ENCODE measurements at regions not wholly inside any gene's neighbourhood (a gene's known extent, or its start where the extent isn't known, plus 50 kb on each side); places are given as distances from the start of the nearest gene placed in this dataset.

- no peak for TF ChIP-seq POLR2A (IDR thresholded peaks at IDR 0.05)
- TF ChIP-seq CTCF (IDR thresholded peaks at IDR 0.05), result no peak
Measured at GRCh38 chr9:26539867-26540493, 352.6 kb downstream of the CAAP1 start.

Data from testis (tissue), 2 donors.